NCI-H2171 treated with DMSO at 0.1 percent for 48 hours (cell line): ENCODE measurements at regions not wholly inside any gene's neighbourhood (a gene's known extent, or its start where the extent isn't known, plus 50 kb on each side); places are given as distances from the start of the nearest gene placed in this dataset.
A peak's percentile ranks its signal among the peaks of the same experiment; 100 is the strongest.
"Not testable (repeated sequence)": the region's sequence is repeated elsewhere in the genome, so short reads cannot be mapped to it uniquely, and the experiment has no call there.

ENCODE experiments used
- DNase-seq: peaks from one replicate; lab custom pipeline; 2025; lab: John Stamatoyannopoulos, UW

GRCh38 chr2:156254637-156255067, 77.9 kb downstream of the NR4A2 start:
- peak; percentile 57 for DNase-seq

GRCh38 chr2:156253765-156254164, 78.8 kb downstream of the NR4A2 start:
- no peak for DNase-seq

GRCh38 chr2:156242874-156243273, 89.6 kb downstream of the NR4A2 start:
- DNase-seq: no peak

- no peak for DNase-seq
Observed at GRCh38 chr2:156237558-156237957, 95.0 kb downstream of the NR4A2 start.

- peak; percentile 23 for DNase-seq
Observed at GRCh38 chr2:156229724-156230362, 102.7 kb downstream of the NR4A2 start.

GRCh38 chr2:156223328-156223727, 109.2 kb downstream of the NR4A2 start:
- not testable (repeated sequence) for DNase-seq

GRCh38 chr2:156221703-156222102, 110.8 kb downstream of the NR4A2 start:
- DNase-seq: no peak

- no peak for DNase-seq
Observed at GRCh38 chr2:156219491-156220100, 112.9 kb downstream of the NR4A2 start.

GRCh38 chr2:156215656-156216055, 116.9 kb downstream of the NR4A2 start:
- no peak for DNase-seq

- no peak for DNase-seq
Observed at GRCh38 chr2:156211318-156211717, 121.2 kb downstream of the NR4A2 start.

GRCh38 chr2:156206355-156206754, 126.2 kb downstream of the NR4A2 start:
- DNase-seq: no peak

GRCh38 chr2:156199588-156199987, 132.9 kb downstream of the NR4A2 start:
- DNase-seq: no peak

GRCh38 chr2:156196031-156196430, 136.5 kb downstream of the NR4A2 start:
- no peak for DNase-seq

- no peak for DNase-seq
Observed at GRCh38 chr2:156192468-156192867, 140.1 kb downstream of the NR4A2 start.

- DNase-seq: no peak
Observed at GRCh38 chr2:156191527-156191926, 141.0 kb downstream of the NR4A2 start.

- DNase-seq: no peak
Observed at GRCh38 chr2:156190517-156190916, 142.0 kb downstream of the NR4A2 start.

- no peak for DNase-seq
Observed at GRCh38 chr2:156189584-156189983, 142.9 kb downstream of the NR4A2 start.

- no peak for DNase-seq
Observed at GRCh38 chr2:156189143-156189542, 143.4 kb downstream of the NR4A2 start.

- no peak for DNase-seq
Observed at GRCh38 chr2:156182132-156182531, 150.4 kb downstream of the NR4A2 start.

GRCh38 chr2:156181208-156181607, 151.3 kb downstream of the NR4A2 start:
- no peak for DNase-seq

- no peak for DNase-seq
Observed at GRCh38 chr2:156177654-156178053, 154.9 kb downstream of the NR4A2 start.

GRCh38 chr2:156175946-156176345, 156.6 kb downstream of the NR4A2 start:
- DNase-seq: no peak

- no peak for DNase-seq
Observed at GRCh38 chr2:156170929-156171328, 161.6 kb downstream of the NR4A2 start.

- DNase-seq: no peak
Observed at GRCh38 chr2:156165742-156166141, 166.8 kb downstream of the NR4A2 start.
